A673 (cell line): ENCODE measurements at regions not wholly inside any gene's neighbourhood (a gene's known extent, or its start where the extent isn't known, plus 50 kb on each side); places are given as distances from the start of the nearest gene placed in this dataset.

Experiments used
- BruUV-seq: library from RNA; stranded (reverse); fragments of 400-500 nt; replicated peaks from 2 replicates; lab custom pipeline; 2021; lab: Mats Ljungman, UMichigan
- CTCF ChIA-PET: fragments of 300-600 bp; sonication (Branson Sonifier 250); formaldehyde crosslinking; loops from one replicate; lab custom pipeline; 2022; ENCODE audit warnings: antibody characterized with exemption; lab: Charles Lee
- POLR2A ChIA-PET: fragments of 300-600 bp; sonication (Branson Sonifier 250); formaldehyde crosslinking; loops from one replicate; lab custom pipeline; 2022; ENCODE audit warnings: antibody characterized with exemption; ENCODE audit not compliant: low non-redundant PET; lab: Charles Lee
- DNase-seq: peaks from one replicate; pipeline ENCODE4 v3.0.0-alpha.2; 2015; ENCODE audit warnings: low spot score
- H3K27ac ChIP-seq: fragments of 200-600 bp; sonication (generic); 2 replicates; pipeline ENCODE4 v1.5.1; 2016; ENCODE audit warnings: mixed run types, low read depth, mild to moderate bottlenecking, mixed read lengths, antibody characterized with exemption, low read length; ENCODE audit not compliant: poor library complexity, severe bottlenecking
- H3K27me3 ChIP-seq: fragments of 200-600 bp; sonication (generic); replicated peaks from 2 replicates; pipeline ENCODE4 v1.6.1; 2017; ENCODE audit warnings: mixed run types, low read depth, mild to moderate bottlenecking, mixed read lengths, antibody characterized with exemption, low read length; ENCODE audit not compliant: insufficient read depth, poor library complexity
- H3K36me3 ChIP-seq: fragments of 200-600 bp; sonication (generic); 2 replicates; pipeline ENCODE4 v1.6.1; 2016; ENCODE audit warnings: mixed run types, mild to moderate bottlenecking, mixed read lengths, antibody characterized with exemption, low read length; ENCODE audit not compliant: insufficient read depth, poor library complexity, severe bottlenecking
- H3K4me1 ChIP-seq: fragments of 200-600 bp; sonication (generic); 2 replicates; pipeline ENCODE4 v1.6.1; 2017; ENCODE audit warnings: mixed run types, mild to moderate bottlenecking, mixed read lengths, antibody characterized with exemption, low read length; ENCODE audit not compliant: insufficient read depth, poor library complexity, severe bottlenecking
- H3K4me3 ChIP-seq: fragments of 200-600 bp; sonication (generic); 2 replicates; pipeline ENCODE4 v1.5.1; 2016; ENCODE audit warnings: low read depth, mixed run types, mild to moderate bottlenecking, mixed read lengths, low read length; ENCODE audit not compliant: poor library complexity, severe bottlenecking
- H3K9me3 ChIP-seq: fragments of 200-600 bp; sonication (generic); 2 replicates; pipeline ENCODE4 v1.6.1; 2016; ENCODE audit warnings: mixed run types, low read depth, mild to moderate bottlenecking, mixed read lengths, antibody characterized with exemption, low read length; ENCODE audit not compliant: poor library complexity, severe bottlenecking
- EZH2 ChIP-seq: fragments of 200-600 bp; sonication (generic); IDR thresholded peaks from 2 replicates; pipeline ENCODE4 v1.6.1; 2017; ENCODE audit warnings: borderline replicate concordance, low read depth, mild to moderate bottlenecking, mixed read lengths, antibody characterized with exemption, low read length; ENCODE audit not compliant: poor library complexity, severe bottlenecking
- intact Hi-C: fragments of 100-400 bp; cut with micrococcal nuclease; formaldehyde crosslinking; loops from one replicate; pipeline ENCODE4 v1.10.0; 2022; ENCODE audit not compliant: unreplicated experiment
- TF ChIP-seq, protein P1 (sequence below): fragments of 300-800, 200-600 bp; sonication (generic); conservative IDR thresholded peaks from 2 replicates; pipeline ENCODE4 v1.5.1; 2017; ENCODE audit warnings: low read depth, mild to moderate bottlenecking, antibody characterized with exemption, low read length, moderate library complexity, mixed read lengths

DNA sequence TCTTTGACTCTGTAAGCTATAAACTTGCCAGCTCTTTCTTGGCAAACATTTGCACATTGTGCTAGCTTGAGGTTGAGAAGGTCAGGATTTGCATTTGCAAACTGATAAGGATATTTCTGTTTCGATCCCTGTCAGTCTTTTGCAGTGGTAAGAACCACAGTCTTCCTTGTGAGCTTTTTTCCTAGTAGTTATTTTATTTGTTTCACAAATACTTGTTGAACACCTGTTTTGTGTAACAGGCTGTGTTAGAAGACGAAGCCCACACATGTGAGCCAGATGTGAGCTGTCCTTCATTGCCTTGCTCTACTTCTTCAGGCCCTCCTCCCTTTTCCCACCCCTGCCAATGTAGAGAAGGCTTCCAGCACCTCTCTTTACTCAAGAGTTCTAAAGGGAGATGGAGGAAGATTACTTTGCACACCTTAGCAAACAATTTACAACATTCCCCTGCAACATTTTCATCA lies 327.0 kb upstream of the KLF4 start:
- TF ChIP-seq, protein P1, sequence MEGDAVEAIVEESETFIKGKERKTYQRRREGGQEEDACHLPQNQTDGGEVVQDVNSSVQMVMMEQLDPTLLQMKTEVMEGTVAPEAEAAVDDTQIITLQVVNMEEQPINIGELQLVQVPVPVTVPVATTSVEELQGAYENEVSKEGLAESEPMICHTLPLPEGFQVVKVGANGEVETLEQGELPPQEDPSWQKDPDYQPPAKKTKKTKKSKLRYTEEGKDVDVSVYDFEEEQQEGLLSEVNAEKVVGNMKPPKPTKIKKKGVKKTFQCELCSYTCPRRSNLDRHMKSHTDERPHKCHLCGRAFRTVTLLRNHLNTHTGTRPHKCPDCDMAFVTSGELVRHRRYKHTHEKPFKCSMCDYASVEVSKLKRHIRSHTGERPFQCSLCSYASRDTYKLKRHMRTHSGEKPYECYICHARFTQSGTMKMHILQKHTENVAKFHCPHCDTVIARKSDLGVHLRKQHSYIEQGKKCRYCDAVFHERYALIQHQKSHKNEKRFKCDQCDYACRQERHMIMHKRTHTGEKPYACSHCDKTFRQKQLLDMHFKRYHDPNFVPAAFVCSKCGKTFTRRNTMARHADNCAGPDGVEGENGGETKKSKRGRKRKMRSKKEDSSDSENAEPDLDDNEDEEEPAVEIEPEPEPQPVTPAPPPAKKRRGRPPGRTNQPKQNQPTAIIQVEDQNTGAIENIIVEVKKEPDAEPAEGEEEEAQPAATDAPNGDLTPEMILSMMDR = no peak
- TF ChIP-seq EZH2 = no peak
- BruUV-seq = no TSS peak
- intact Hi-C loops = no loop called here
- ChIA-PET POLR2A (no interaction called here), CTCF (no interaction called here)
- Histone ChIP-seq H3K4me3 (no peak overlapping the region), H3K27me3 (no peaks in the 10 kb centered on the region), H3K9me3 (peaks cover 7% of the 10 kb centered on the region), H3K36me3 (no peaks in the 10 kb centered on the region), H3K4me1 (no peaks in the 10 kb centered on the region), H3K27ac (no peak overlapping the region)
- no peak for DNase-seq

DNA sequence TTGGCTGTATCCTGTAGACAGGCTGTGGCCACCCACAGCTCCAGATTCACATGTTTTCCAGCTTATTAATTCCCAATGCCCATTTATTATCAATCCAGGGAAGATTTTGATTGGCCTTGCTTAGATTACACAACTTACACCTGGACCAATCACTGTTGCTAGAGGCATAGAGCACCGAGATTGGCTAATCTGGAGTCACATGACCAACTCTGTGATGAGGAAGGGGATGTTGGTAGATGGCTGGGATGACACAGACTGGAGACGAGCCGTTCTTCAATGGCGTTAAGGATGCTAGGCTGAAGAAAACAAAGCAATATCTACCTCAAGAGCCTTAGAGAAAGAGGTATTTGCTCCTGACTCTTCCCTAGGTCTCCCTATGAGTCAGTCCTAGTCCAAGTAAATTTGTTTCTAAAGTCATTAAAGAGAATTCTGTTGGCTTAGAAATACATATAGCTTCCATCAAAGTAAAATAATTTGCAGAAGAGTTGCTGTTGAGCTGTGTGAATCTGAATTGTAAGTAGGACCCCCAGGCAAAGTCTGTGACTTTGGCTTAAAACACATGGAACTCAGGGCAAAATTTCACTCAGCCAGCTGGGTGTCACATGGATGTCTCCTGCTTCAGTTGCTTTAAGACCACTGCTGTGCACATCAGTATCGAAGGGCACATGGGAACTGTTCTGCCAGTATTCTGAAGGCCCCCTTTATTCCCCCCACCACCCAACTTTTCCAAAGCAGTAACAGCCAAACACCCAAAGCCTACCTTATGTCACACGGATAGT lies 326.4 kb upstream of the KLF4 start:
- BruUV-seq = no TSS peak

DNA sequence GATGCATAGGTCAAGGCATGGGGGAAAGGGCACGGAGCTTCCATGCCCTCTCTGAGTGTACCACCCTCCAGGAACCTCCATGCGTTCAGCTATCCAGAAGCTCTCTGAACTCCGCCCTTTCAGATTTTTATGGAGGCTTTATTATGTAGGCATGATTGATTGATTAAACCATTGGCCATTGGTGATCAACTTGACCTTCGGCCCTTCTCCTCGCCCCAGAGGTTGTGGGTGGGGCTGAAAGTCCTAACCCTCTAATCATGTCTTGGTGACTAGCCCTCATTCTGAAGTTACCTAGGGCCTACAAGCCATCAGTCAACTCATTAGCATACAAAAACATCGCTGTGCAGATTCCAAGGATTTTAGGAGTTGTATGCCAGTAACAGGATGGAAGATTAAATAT lies 323.7 kb upstream of the KLF4 start:
- Histone ChIP-seq H3K4me3 (no peak overlapping the region), H3K27ac (no peak overlapping the region), H3K4me1 (no peaks in the 10 kb centered on the region), H3K36me3 (no peaks in the 10 kb centered on the region), H3K9me3 (peaks cover 7% of the 10 kb centered on the region), H3K27me3 (no peaks in the 10 kb centered on the region)
- DNase-seq = no peak
- TF ChIP-seq, protein P1 = no peak
- TF ChIP-seq EZH2 = no peak
- ChIA-PET POLR2A (no interaction called here), CTCF (no interaction called here)
- intact Hi-C loops = no loop called here
- no TSS peak for BruUV-seq

More for the DNA sequence above, 326.4 kb upstream of the KLF4 start:
- Histone ChIP-seq H3K9me3 (peaks cover 7% of the 10 kb centered on the region), H3K27ac (no peak overlapping the region), H3K4me1 (no peaks in the 10 kb centered on the region), H3K36me3 (no peaks in the 10 kb centered on the region), H3K4me3 (no peak overlapping the region), H3K27me3 (no peaks in the 10 kb centered on the region)
- CTCF ChIA-PET = no interaction called here
- POLR2A ChIA-PET = no interaction called here
- TF ChIP-seq, protein P1 = no peak
- no peak for TF ChIP-seq EZH2
- DNase-seq = no peak
- intact Hi-C loops = no loop called here
